T-helper 17 cell (primary cell): ENCODE measurements at regions not wholly inside any gene's neighbourhood (a gene's known extent, or its start where the extent isn't known, plus 50 kb on each side); places are given as distances from the start of the nearest gene placed in this dataset.

Source experiments
- ATAC-seq: fragments of 150-1000 bp; cut with Tn5 transposase; 2 replicates; pipeline ENCODE4 v1.10.0; 2021; ENCODE audit warnings: mild to moderate bottlenecking, moderate library complexity
- DNase-seq, 3 donors: peaks; one replicate each; pipeline versions ENCODE4 v3.0.0 to v3.0.0-alpha.2; 2020 to 2021
- H3K9me3 ChIP-seq: one replicate; pipeline ENCODE4 v1.7.0; 2013; ENCODE audit warnings: low read length, mild to moderate bottlenecking; ENCODE audit not compliant: control insufficient read depth, poor library complexity, severe bottlenecking
- H3K27ac Mint-ChIP-seq: one replicate; pipeline ENCODE4 v1.8.0; 2022; ENCODE audit warnings: mild to moderate bottlenecking, moderate library complexity, mixed read lengths
- H3K27me3 Mint-ChIP-seq: one replicate; pipeline ENCODE4 v1.8.0; 2022; ENCODE audit warnings: mixed read lengths
- H3K36me3 Mint-ChIP-seq: one replicate; pipeline ENCODE4 v1.8.0; 2022; ENCODE audit warnings: low read depth, mixed read lengths
- H3K4me1 Mint-ChIP-seq: one replicate; pipeline ENCODE4 v1.8.0; 2022; ENCODE audit warnings: mild to moderate bottlenecking, mixed read lengths
- H3K4me3 Mint-ChIP-seq: one replicate; pipeline ENCODE4 v1.8.0; 2022; ENCODE audit warnings: mild to moderate bottlenecking, moderate library complexity, mixed read lengths

DNA sequence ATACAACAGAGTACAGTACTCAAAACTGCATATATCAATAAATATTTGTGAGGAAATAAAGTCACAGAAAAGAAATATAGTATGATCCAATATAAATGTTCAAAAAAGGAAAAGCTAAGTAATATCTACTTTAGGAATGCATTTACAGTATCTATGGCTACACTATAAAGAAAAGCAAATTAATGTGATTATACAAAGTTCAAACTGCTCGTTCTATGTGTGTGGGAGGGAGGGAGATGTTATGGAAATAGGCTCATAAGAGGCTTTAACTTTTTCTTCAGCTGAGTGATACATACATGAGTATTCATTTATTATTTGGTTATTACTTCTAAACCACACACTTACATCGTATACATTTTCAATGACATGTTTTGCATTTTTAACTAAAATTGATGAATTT lies 377.7 kb upstream of the AGTR1 start:
- DNase-seq, result no peak
- H3K4me3 Mint-ChIP-seq, result no peak overlapping the region
- peaks cover 2% of the 10 kb centered on the region for H3K9me3 ChIP-seq
- no peak for ATAC-seq
- no peaks in the 10 kb centered on the region for H3K36me3 Mint-ChIP-seq
- no peaks in the 10 kb centered on the region for H3K4me1 Mint-ChIP-seq
- no peaks in the 10 kb centered on the region for H3K27me3 Mint-ChIP-seq
- no peak overlapping the region for H3K27ac Mint-ChIP-seq

DNA sequence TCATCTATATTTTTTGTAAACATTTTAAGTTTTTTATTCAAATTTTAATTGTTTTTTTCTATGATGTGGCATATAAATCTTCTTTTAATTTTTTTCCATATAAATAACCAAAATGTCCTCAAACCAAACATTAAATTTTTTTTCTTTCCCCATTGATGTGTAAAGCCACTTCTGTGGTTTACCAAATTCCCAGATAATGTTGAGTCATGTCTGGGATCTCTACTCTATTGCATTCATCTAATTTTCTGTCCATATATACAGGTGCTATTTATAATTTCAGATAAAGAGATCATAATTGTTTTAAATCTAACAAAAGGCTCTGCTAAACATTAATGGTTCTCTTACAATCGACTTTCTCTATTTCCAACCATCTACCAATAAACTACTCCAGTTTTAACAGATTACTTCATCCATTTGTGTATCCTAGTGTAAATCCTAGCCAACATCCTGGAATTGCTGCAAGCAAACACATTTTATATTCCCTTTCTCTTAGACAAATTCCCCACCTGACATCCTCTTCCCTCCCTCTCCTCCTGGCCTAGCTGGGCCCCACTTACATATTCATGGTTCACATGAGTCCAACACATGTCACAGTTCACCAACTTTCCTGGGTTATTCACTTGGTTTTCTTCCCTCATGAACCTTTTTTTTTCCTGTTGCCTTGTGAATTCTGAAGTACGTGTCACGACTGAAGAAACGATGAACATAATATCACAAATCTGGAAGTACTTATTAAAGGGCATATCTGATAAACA lies 368.0 kb upstream of the AGTR1 start:
- Mint-ChIP-seq H3K4me1 (no peaks in the 10 kb centered on the region), H3K4me3 (no peak overlapping the region), H3K27me3 (no peaks in the 10 kb centered on the region), H3K36me3 (no peaks in the 10 kb centered on the region), H3K27ac (no peak overlapping the region)
- ATAC-seq (no peak), DNase-seq (no peak)
- H3K9me3 ChIP-seq, result peaks cover 2% of the 10 kb centered on the region

DNA sequence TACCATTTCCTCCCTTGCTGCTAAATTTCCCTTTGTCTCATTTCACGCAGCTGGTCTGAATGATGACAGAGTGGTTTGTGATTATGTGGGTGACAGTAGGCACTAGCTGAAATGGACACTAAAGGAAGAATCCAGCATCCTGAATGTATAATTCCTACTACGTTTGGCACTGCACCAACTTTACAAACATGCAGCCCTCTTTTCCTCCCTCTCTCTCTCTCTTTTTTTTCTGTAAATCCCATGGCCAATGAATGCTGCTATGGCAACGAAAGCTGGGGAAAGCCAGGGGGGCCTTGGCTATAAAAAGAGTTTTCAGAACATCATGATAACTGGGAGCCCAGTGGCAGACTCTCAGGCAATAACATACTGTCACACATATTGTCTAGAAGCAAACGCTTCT lies 367.2 kb upstream of the AGTR1 start:
- Mint-ChIP-seq H3K4me3 (no peak overlapping the region), H3K4me1 (no peaks in the 10 kb centered on the region), H3K27ac (no peak overlapping the region), H3K36me3 (no peaks in the 10 kb centered on the region), H3K27me3 (no peaks in the 10 kb centered on the region)
- ATAC-seq (no peak), DNase-seq (no peak)
- H3K9me3 ChIP-seq, result no peaks in the 10 kb centered on the region

DNA sequence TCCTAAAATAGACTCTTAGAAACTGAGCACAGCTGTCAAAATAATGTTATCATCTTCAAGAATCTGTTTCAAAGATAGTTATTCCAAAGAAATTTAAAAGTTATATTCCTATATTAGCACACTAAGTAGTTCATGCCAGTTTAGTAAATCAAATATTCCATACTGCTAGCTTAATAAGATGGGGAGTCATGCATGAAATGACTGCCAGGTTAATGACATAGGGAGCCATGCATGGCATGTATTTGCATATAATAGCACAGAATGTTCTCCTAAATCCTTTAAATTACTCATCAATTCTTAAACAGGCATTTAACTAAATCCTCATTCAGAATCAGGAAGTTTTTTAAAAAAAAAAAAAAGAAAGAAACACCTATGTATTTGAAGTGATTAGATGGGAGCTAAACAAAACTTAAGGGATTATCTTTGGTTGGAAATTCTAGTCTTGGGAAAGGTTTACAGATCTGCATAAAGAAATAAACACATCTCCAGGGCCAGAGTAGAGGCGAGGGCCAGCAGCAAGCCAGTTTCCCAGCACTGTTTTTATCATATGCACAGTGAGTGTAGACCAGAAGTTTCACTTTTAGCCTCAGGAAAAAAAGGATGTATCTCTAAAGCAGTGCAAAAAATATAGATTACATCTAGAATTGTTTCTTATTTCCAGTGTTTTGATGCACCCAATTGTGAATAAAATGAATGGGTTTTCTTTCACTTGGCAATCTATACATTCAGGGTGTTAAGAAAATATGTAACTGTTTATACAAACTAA lies 366.4 kb upstream of the AGTR1 start:
- DNase-seq, result no peak
- no peak for ATAC-seq
- no peaks in the 10 kb centered on the region for H3K27me3 Mint-ChIP-seq
- no peaks in the 10 kb centered on the region for H3K4me1 Mint-ChIP-seq
- H3K4me3 Mint-ChIP-seq, result no peak overlapping the region
- H3K27ac Mint-ChIP-seq, result no peak overlapping the region
- H3K9me3 ChIP-seq, result no peaks in the 10 kb centered on the region
- no peaks in the 10 kb centered on the region for H3K36me3 Mint-ChIP-seq

DNA sequence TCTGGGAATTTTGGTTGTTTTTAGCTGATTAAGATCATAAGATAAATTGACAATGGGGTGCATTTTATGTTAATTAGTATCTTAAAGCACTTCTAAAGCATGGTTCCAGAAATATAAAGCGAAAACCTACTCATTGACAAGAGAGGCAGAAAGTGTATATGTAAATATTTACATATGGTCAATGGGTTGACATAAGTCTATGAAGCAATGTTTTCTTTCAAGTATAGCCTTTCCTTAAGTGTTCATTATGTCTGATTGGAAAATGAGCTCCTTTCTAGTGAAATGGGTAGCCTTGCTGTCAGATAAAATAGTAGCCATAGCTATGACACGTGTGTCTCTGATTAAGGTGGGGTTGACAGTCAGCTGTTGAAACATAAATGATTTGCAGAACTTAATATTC lies 365.2 kb upstream of the AGTR1 start:
- Mint-ChIP-seq H3K4me1 (no peaks in the 10 kb centered on the region), H3K27ac (no peak overlapping the region), H3K36me3 (no peaks in the 10 kb centered on the region), H3K27me3 (no peaks in the 10 kb centered on the region), H3K4me3 (no peak overlapping the region)
- no peaks in the 10 kb centered on the region for H3K9me3 ChIP-seq
- DNase-seq (no peak), ATAC-seq (no peak)

DNA sequence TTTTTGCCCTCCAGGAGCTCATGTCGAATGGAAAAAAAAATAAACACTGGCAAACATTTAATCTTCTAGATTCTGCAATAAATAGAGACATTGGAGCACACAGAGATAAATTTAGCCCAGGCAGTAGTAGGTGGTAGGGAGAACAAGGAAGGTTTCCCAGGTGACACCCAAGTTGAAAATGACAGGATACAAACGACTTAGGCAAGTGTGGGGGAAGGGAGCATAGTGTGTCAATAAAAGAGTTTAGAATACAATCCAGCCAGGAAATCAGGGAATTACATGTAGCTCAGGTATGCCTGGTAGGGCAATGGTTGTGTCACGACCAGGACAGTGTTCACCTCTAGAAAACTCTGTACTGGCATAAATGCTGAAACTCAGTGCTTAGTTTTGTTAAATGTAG lies 364.6 kb upstream of the AGTR1 start:
- H3K9me3 ChIP-seq, result no peaks in the 10 kb centered on the region
- Mint-ChIP-seq H3K4me3 (no peak overlapping the region), H3K27ac (no peak overlapping the region), H3K36me3 (no peaks in the 10 kb centered on the region), H3K27me3 (no peaks in the 10 kb centered on the region), H3K4me1 (no peaks in the 10 kb centered on the region)
- ATAC-seq, result no peak
- DNase-seq, result no peak

DNA sequence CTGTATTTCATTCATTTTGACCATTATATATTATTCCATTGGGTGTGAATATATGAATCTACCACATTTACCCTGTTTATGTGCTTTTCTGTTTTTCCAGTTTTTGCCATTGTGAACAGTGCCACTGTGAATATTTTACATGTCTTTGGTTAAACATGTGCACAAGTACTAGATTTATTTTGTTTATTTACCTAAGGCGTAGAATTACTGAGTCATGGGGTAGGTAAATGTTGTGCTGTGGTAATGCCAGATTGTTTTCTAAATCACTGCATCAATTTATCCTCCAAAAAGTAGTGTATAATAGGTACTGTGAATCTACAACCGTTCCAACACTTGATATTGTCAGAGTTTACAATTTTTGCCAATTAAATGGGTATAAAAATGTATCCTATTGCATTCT lies 362.1 kb upstream of the AGTR1 start:
- no peak overlapping the region for H3K27ac Mint-ChIP-seq
- H3K4me1 Mint-ChIP-seq, result no peaks in the 10 kb centered on the region
- no peak overlapping the region for H3K4me3 Mint-ChIP-seq
- H3K36me3 Mint-ChIP-seq, result no peaks in the 10 kb centered on the region
- H3K27me3 Mint-ChIP-seq, result no peaks in the 10 kb centered on the region
- H3K9me3 ChIP-seq, result no peaks in the 10 kb centered on the region
- DNase-seq (no peak), ATAC-seq (no peak)

DNA sequence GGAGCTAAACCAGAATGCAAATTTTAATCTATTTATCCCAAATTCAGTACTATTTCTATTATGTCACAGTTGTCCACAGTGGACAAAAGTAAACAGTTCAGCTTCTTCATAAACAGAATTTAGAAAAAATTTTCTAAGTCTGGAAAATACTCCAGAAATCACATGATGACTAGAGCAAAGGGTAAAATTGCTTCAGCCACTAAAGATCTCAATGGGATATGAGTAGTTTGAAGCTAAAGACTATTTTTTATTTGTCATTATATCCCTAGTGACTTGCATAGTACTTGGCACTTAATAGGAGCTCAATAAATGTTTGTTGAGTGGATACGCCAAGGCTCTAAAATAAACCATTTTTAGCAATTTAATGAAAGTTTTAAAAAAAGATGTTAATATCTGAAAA lies 354.3 kb upstream of the AGTR1 start:
- Mint-ChIP-seq H3K36me3 (no peaks in the 10 kb centered on the region), H3K4me3 (no peak overlapping the region), H3K27me3 (no peaks in the 10 kb centered on the region), H3K4me1 (no peaks in the 10 kb centered on the region), H3K27ac (no peak overlapping the region)
- no peaks in the 10 kb centered on the region for H3K9me3 ChIP-seq
- DNase-seq (no peak), ATAC-seq (no peak)

DNA sequence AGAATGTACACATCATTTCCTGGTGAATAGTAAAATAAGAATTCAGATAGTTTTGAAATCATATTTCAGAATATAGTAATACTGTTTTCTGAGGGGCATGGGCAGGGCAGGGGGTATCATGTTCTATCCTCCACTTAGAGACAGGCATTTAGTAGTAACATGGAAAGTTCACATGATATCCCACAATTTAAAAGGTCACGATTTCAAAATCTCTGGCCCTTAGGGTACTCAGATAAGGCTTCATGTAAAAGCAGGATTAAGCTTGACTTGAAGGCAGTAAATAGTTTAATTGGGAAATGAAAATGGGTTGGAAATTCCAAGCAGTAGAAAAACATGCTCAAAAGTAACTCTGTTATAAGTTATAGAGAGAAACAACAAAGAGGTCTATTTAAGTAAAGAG lies 353.2 kb upstream of the AGTR1 start:
- Mint-ChIP-seq H3K27ac (no peak overlapping the region), H3K27me3 (no peaks in the 10 kb centered on the region), H3K4me1 (no peaks in the 10 kb centered on the region), H3K36me3 (no peaks in the 10 kb centered on the region), H3K4me3 (no peak overlapping the region)
- DNase-seq (no peak), ATAC-seq (no peak)
- H3K9me3 ChIP-seq, result no peaks in the 10 kb centered on the region

DNA sequence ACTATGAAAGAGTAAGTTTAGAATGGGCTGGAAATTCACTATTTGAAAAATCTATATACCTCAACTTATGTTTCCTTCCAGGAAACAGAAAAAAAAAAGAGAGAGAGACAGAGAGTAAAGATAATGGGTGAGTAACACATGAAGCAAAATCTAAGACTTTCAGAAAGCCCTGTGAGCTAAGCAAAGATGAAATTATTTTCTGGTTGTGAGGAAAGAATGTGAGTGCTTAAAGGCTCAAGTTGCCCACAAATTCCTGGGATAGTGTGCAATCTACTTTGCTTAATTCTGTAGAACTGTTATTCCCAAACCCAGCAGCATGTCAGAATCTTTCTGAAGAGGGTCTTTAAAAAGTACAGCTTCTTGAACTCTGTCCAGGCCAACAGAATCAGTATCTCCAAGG lies 337.7 kb upstream of the AGTR1 start:
- Mint-ChIP-seq H3K4me1 (no peaks in the 10 kb centered on the region), H3K27me3 (no peaks in the 10 kb centered on the region), H3K36me3 (no peaks in the 10 kb centered on the region), H3K4me3 (no peak overlapping the region), H3K27ac (no peak overlapping the region)
- no peak for DNase-seq
- no peak for ATAC-seq
- H3K9me3 ChIP-seq, result no peaks in the 10 kb centered on the region

DNA sequence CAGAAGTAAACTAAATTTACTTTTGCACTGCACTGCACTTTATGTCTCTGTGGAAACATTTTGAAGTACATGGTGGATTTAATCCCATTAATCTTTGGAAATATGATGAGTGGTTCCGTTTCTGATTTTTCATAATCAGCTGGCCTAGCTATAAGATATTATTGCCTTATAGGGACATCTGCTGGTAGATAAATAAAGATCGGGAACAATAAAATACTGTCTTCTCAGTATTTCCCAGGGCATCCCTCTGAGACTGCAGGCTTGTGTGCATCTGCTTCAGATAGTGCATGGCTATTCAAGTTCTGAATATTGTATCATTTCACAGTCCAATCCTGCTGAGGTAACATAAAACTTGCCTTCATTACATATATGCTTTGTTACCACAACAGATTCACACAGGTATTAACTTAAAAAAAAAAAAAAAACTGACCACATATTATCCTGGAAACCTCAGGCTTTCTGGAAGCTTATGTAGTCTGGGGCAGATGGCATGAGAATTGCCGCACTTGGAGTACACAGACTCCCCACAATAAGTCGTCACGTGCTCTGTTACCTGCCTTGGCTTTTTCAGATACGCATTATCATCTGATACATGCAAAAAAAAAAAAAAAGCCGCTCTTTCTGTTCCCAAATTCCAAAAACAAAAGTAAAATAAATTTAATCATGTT lies 330.8 kb upstream of the AGTR1 start:
- Mint-ChIP-seq H3K27ac (no peak overlapping the region), H3K36me3 (no peaks in the 10 kb centered on the region), H3K27me3 (no peaks in the 10 kb centered on the region), H3K4me1 (no peaks in the 10 kb centered on the region), H3K4me3 (no peak overlapping the region)
- no peak for ATAC-seq
- no peak for DNase-seq
- H3K9me3 ChIP-seq, result no peaks in the 10 kb centered on the region

DNA sequence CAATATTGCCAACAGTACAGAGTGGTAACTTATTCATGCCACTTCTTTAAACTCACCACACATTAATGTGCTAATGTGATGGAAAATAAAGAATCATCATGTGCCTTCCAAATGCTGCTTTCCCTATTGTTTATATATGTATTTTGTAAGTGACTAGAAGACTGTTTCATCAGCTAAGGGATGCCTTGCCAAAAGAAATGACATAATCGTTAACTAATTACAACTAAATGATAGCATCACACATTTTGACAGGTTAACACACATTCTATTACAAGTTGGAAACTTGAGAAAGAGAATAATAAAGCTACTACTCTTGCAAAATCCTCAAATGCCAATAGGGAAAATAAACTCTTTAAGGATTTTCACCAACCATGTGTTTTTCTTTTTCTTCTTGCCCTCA lies 329.9 kb upstream of the AGTR1 start:
- no peaks in the 10 kb centered on the region for H3K27me3 Mint-ChIP-seq
- H3K36me3 Mint-ChIP-seq, result no peaks in the 10 kb centered on the region
- no peak overlapping the region for H3K27ac Mint-ChIP-seq
- DNase-seq, result no peak
- no peak for ATAC-seq
- H3K4me1 Mint-ChIP-seq, result no peaks in the 10 kb centered on the region
- no peak overlapping the region for H3K4me3 Mint-ChIP-seq
- H3K9me3 ChIP-seq, result no peaks in the 10 kb centered on the region

DNA sequence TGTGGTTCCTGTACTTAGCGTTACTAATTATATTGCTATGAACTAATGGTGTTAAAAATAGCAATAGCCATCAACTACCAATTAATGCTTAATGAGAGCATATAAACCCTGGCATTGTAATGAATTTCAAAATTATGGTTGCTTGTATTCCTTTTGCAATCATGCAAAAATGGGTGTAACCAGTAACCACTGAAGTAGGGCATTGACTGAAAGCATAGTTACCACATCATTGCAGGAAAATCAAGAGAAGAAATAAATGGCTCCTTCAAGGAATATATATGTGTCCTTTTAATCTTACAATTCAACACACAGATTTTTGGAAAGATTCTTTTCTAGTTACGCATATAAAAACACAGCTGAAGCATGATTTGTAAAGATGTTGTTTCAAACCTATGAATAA lies 328.3 kb upstream of the AGTR1 start:
- no peak overlapping the region for H3K27ac Mint-ChIP-seq
- ATAC-seq (no peak), DNase-seq (no peak)
- no peaks in the 10 kb centered on the region for H3K9me3 ChIP-seq
- H3K4me1 Mint-ChIP-seq, result no peaks in the 10 kb centered on the region
- no peaks in the 10 kb centered on the region for H3K27me3 Mint-ChIP-seq
- H3K36me3 Mint-ChIP-seq, result no peaks in the 10 kb centered on the region
- no peak overlapping the region for H3K4me3 Mint-ChIP-seq
